TTC549 (cell line): ENCODE measurements at regions not wholly inside any gene's neighbourhood (a gene's known extent, or its start where the extent isn't known, plus 50 kb on each side); places are given as distances from the start of the nearest gene placed in this dataset.

Source experiments
- FAIRE-seq: peaks from 2 replicates; lab custom pipeline; 2012; peaks lifted over from hg19 to GRCh38; lab: Jason Lieb, UNC

- FAIRE-seq = no peak
Observed at GRCh38 chr1:208791456-208791855, 547.3 kb upstream of the PLXNA2 start.

DNA sequence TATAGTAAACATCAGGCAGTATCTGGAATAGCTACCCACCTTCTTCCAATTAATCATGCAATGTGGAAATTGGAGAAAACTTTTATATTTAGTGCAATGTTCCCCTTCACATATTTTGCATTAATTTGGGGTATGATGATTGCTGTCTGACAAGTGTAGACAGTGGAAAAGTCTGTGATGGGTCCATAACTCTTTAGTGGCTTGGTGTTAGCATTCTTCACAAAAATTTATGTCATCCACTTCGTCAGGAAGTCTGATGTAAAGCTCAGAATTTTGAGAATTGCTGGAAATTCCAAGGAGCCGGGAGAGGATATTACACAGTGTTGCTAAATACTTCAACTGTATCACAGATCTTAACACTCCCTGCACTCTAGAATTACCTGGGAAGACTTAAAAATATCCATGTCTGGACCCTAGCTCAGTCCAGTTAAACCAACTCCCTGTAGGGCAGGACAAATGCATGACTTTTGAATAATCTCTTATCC lies 549.7 kb upstream of the PLXNA2 start:
- FAIRE-seq = no peak

GRCh38 chr1:208799186-208799585 lies 555.0 kb upstream of the PLXNA2 start:
- no peak for FAIRE-seq

GRCh38 chr1:208803011-208803811 lies 559.0 kb upstream of the PLXNA2 start:
- no peak for FAIRE-seq

DNA sequence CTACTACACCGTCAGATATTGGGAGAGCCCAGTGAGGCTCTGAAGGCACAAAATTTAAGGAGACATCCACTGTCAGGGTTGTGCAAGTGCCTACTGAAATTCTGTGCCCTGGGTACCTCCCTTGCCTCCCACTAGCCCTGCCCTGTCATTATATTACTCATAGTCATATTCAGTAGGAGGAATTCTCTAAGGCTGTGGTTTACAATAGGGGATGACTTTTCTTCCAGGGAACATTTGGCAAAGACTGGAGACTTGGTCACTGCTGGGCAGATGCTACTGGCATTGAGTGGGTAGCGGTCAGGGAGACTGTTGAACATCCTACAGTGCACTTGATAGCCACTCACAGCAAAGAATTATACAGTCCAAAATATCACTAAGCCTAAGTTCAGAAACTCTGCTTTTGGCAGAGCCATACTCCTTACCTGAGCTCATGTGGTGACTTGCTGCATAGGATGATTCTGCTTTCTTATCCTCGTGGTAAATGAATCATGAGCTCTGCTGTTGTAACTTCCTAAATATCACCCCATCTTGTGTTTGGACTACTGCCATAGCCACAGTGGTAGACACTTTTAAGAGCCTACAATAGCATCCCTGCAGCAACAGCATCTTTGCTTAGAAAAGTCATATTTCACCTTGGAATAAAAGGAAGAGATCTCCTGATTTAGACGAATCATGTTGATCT lies 563.4 kb upstream of the PLXNA2 start:
- no peak for FAIRE-seq

- no peak for FAIRE-seq
Observed at GRCh38 chr1:208808301-208808700, 564.1 kb upstream of the PLXNA2 start.

- FAIRE-seq = no peak
Observed at GRCh38 chr1:208809876-208810275, 565.7 kb upstream of the PLXNA2 start.

DNA sequence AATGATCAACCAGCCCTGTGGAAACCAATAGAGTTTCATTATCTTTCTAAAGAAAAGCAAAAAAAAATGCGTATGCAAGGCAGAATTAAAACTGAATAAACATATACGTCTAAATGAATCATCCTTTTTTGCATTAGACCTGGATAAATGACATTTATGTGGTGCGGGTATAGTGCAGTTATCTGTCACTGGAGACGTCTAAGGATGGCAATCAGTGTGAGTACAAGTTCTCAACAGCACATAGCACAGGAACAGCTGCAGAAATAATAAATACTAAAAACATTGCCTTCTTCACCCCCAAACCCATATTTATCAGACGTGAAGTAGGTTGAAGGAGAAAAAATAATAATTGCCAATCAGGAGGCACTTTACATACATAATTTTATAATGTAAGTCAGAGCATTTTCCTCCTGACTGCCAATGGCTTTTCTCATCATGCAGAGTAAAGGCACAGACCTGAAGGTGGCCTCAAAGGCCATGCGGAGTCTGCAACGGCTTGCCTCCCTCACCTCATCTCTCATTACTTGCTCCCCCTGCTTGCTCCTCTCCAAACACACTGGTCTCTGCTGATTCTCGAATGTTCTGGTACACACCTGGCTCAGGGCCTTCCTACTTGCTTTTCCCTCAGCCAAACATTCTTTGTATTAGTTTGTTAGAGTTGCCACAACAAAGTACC lies 574.7 kb upstream of the PLXNA2 start:
- FAIRE-seq = no peak

DNA sequence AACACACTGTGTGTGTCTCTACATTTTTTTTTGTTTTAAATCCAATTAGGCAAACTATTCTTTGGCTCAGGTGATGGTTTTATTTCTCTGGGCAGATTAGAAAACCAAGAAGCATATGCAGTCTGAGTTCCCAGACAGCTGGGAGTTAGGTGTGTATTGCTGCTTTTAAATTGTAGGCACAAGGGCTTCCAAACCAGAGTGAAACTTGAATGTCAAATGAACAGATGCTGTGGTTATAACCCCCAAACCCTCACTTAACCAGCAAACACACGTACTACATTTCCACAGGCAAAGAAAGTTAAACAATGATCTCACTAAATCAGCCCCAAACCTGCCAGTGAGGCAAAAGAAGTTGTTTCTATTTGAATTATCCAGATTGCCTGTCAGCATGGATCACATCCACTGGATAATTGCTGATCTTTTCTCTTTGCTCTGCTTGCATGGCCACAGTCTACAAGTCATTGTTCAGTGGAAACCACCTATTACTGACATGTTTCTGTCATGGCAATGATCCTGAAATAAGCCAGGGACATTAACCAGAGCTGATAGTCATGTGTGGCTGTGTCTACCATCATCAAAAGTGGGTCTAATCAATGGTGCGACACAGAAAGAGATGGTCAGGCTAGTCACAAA lies 576.5 kb upstream of the PLXNA2 start:
- no peak for FAIRE-seq

DNA sequence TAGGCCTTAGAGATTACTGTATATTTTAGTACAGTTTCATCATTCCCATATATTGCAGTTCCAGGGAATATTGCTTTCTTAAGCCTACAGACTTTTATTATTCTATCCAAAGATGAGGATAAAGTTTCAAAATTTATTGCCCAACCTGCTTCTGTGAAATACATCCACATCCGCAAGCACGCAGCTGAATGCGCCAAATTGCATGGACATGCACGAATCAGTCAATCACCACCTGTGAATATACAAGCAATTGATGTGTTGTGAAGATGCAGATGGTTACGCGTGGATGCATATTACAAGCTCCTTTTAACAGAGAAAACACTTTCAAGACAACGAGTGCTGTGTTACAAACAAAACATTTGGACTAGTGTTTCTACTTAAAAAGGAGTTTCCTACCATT lies 577.8 kb upstream of the PLXNA2 start:
- FAIRE-seq = no peak

GRCh38 chr1:208825300-208825699 lies 581.1 kb upstream of the PLXNA2 start:
- no peak for FAIRE-seq

DNA sequence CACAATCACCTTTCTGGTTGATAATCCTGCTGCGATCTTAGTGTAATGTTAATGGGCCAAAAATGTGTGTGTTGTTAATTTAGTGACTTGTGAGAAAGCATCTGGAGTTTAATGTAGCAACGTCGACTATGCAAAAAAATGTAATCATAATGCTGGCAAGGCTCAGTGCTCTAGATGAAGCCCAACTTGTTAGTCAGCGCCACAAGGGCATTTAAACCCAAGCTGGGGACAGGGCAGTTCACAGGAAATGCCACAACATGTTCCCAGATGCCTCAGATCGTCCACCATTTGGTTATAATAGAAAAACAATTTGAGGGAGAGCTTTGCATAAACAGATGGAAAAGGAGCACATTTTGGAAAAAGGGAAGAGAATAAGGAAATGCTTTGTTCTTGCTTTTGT lies 585.4 kb upstream of the PLXNA2 start:
- no peak for FAIRE-seq

DNA sequence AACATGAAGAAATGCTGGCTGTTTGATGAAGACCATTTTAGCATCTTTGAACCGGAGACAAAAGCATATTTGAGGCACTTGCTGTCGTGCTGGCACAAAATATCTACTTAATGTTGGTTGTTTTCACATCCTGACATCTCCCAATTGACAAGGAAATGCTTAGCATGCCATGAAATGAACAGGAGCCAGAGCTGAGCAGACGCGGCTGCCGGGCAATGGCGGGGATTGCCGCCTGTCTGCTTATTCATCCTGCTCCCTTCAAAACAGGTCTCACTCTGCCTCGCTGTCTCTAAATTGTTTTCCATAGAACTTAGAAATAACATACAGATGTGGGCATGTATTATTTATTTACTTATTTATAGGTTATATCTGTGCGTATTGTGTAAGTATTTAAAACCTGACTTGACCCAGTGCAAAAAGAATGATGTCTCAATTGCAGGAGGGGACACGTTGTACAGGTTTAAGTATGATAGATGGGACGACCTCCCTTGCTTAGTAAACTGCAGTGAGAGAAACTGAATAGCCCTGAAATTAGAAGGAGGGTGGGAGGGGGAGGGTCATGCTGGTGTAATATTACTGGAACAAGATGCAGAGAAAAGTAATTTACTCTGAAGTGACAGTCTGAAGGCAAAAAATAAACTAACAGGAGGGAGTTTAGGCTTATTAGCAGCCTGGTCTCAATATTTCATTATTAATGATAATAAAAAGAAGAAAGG lies 590.4 kb upstream of the PLXNA2 start:
- FAIRE-seq = no peak

- no peak for FAIRE-seq
Observed at GRCh38 chr1:208835097-208835463, 590.9 kb upstream of the PLXNA2 start.

DNA sequence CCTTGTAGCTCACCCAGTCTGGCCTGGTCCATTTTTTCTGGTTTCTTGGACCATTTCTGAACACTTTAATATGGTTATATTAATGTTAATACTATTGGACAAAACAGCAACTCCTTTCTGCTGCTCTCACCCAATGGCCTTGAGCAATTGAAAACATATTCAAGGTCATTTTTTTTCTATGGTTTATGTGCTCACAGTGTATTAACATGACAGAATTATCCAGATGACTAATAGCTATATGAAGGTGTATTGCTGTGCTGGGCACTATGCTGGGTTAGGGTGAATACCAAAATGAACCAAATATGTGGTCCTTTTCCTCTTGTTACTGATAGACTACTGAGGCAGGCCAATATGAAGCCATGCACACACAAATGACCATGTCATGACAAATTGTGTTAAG lies 591.6 kb upstream of the PLXNA2 start:
- no peak for FAIRE-seq

DNA sequence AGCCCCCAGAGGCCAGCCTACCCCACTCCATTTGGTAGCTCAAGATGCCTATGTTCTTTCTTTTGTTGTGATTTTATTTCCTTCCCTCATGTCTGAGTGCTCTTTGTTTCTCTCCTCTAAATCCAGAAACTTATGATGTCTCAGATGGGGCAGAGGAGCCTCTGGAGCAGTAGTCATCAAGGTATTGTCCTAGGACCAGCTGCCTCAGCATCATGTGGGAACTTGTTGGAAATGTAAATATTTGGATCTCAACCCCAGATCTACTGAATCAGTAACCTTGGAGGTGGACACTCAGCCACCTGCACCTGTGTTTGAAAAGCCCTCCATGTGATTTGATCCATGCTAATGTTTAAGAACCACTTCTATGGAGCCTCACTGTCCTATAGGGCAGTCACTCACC lies 593.1 kb upstream of the PLXNA2 start:
- FAIRE-seq = no peak

- FAIRE-seq = no peak
Observed at GRCh38 chr1:208841436-208841835, 597.3 kb upstream of the PLXNA2 start.

DNA sequence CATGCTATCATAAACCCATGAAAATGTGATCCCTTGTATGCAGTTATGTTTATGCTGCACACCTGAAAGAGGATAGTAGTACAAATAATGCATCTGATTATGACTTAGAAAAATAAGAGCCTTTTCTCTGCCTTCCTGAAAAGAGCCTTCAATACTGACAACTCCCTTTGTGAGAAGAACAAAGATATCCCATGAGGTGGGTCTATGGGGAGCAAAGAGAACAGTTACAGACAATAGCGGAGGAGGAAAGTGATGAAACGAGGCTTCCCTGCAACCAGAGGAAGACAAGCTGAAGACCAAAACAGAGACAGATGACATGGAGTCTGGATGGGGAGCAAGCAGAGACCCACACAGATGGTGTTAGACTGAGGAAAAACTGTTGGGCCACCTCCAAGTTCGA lies 598.3 kb upstream of the PLXNA2 start:
- no peak for FAIRE-seq

DNA sequence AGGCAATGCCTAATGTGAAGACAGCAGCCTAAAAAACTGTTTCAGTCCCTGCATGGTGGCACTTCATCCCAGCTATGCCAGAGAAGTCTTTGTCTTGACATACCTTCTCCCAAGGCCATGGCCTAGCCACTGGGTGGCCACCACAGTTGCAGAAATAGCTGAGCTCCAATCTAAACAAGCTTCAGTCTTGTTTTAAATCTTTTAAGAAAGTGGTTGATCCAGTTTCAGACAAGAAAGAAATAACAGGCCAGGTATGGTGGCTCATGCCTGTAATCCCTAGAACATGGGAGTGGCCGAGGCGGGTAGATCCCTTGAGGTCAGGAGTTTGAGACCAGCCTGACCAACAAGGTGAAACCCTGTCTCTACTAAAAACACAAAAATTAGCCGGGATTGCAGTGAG lies 600.0 kb upstream of the PLXNA2 start:
- no peak for FAIRE-seq

DNA sequence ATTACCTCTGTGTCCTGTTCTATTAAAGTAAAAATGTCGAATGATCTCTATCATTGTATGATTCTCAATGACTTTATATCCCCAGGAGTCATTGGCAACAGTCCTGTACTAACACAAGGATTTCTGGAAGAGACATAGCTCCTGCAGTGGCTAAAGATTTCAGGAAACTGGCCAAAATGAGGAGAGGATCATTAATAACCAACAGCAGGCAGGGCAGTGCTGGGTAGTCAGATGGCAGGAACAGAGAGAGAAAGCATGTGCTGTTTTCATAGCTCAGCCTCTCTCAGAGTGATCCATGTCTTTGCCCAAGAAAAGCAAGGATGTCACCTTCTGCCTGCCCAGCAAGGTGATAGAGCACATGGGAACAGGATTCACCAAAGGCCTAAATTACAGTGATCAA lies 604.7 kb upstream of the PLXNA2 start:
- FAIRE-seq = no peak

- FAIRE-seq = no peak
Observed at GRCh38 chr1:208850442-208850841, 606.3 kb upstream of the PLXNA2 start.

GRCh38 chr1:208851366-208851765 lies 607.2 kb upstream of the PLXNA2 start:
- no peak for FAIRE-seq
